Activated CD4-positive, alpha-beta memory T cell treated with anti-CD3 and anti-CD28 coated beads for 36 hours (primary cell): ENCODE measurements at regions not wholly inside any gene's neighbourhood (a gene's known extent, or its start where the extent isn't known, plus 50 kb on each side); places are given as distances from the start of the nearest gene placed in this dataset.

Experiments
- CTCF ChIA-PET: fragments of 350-600 bp; sonication (Branson Sonifier 250); formaldehyde crosslinking; loops from one replicate; lab custom pipeline; 2021; ENCODE audit warnings: antibody characterized with exemption, inconsistent platforms; lab: Charles Lee
- POLR2A ChIA-PET: fragments of 350-600 bp; sonication (Branson Sonifier 250); formaldehyde crosslinking; loops from one replicate; lab custom pipeline; 2021; ENCODE audit warnings: antibody characterized with exemption; lab: Charles Lee
- DNase-seq: peaks from one replicate; pipeline ENCODE4 v3.0.0-alpha.2; 2020
- H3K27ac Mint-ChIP-seq: one replicate; pipeline ENCODE4 v1.8.0; 2021; ENCODE audit warnings: mixed read lengths
- H3K27me3 Mint-ChIP-seq: one replicate; pipeline ENCODE4 v1.8.0; 2021; ENCODE audit warnings: mixed read lengths
- H3K36me3 Mint-ChIP-seq: one replicate; pipeline ENCODE4 v1.8.0; 2021; ENCODE audit warnings: mixed read lengths
- H3K4me1 Mint-ChIP-seq: one replicate; pipeline ENCODE4 v1.8.0; 2021; ENCODE audit warnings: low read depth, mixed read lengths
- H3K4me3 Mint-ChIP-seq: one replicate; pipeline ENCODE4 v1.8.0; 2021; ENCODE audit warnings: mild to moderate bottlenecking, mixed read lengths
- H3K9me3 Mint-ChIP-seq: one replicate; pipeline ENCODE4 v1.8.0; 2021; ENCODE audit warnings: mixed read lengths
- intact Hi-C: fragments of 100-400 bp; cut with micrococcal nuclease; formaldehyde crosslinking; loops from one replicate; pipeline ENCODE4 v1.15.1; 2023

DNA sequence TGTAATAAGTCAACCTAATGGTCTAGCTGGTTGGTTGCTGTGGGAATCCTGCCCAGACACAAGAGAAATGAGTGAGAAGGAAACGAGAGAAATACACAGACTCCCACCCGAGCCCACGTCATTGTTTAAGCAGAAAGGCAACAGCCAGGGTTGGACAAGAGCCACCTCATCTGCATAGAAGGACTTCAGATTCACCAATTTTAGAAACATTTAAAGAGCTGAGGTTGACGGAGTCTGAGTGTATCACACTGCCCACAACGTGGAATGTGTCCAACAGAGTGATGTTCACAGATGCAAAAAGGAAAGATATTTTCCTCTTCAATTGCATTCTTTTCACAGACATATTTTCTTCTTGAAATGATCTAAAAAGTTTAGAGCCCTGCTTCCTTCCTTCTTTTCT, 349.5 kb downstream of the AGTPBP1 start:
- CTCF ChIA-PET: no interaction called here
- no peak for DNase-seq
- Mint-ChIP-seq H3K9me3 (no peaks in the 10 kb centered on the region), H3K4me3 (no peak overlapping the region), H3K4me1 (no peaks in the 10 kb centered on the region), H3K27me3 (peaks cover 2% of the 10 kb centered on the region), H3K36me3 (no peaks in the 10 kb centered on the region), H3K27ac (no peak overlapping the region)
- intact Hi-C loops: no loop called here
- POLR2A ChIA-PET: no interaction called here

- no peak overlapping the region for H3K4me3 Mint-ChIP-seq
- POLR2A ChIA-PET: no interaction called here
- no peak for DNase-seq
- H3K36me3 Mint-ChIP-seq: no peaks in the 10 kb centered on the region
- peaks cover 1% of the 10 kb centered on the region for H3K27me3 Mint-ChIP-seq
- no peaks in the 10 kb centered on the region for H3K9me3 Mint-ChIP-seq
- intact Hi-C loops: no loop called here
- H3K4me1 Mint-ChIP-seq: no peaks in the 10 kb centered on the region
- H3K27ac Mint-ChIP-seq: no peak overlapping the region
- CTCF ChIA-PET: no interaction called here
Measured at GRCh38 chr9:85377731-85378289, 363.9 kb downstream of the AGTPBP1 start.

DNA sequence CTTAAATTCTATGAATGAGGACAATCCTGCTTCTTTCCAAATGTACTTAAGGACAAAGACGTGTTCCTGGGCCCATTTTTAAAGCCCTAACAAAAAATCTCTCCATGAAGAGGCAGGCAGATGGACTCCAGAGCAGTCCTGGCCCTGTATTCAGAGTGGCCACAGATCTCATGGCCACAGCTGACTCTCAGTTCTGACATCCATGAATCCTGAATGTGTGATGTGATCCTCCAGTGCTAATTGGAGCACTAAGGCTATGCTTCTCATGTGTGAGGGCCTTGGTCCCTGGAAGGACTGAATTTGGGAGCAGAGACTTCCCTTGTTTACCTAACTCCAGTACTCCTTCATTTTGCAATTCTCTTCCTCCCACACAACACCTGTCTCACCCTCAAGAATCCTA, 373.0 kb downstream of the AGTPBP1 start:
- Mint-ChIP-seq H3K4me1 (no peaks in the 10 kb centered on the region), H3K27ac (no peak overlapping the region), H3K9me3 (no peaks in the 10 kb centered on the region), H3K27me3 (no peaks in the 10 kb centered on the region), H3K36me3 (no peaks in the 10 kb centered on the region), H3K4me3 (no peak overlapping the region)
- ChIA-PET CTCF (no interaction called here), POLR2A (no interaction called here)
- intact Hi-C loops: no loop called here
- no peak for DNase-seq

DNA sequence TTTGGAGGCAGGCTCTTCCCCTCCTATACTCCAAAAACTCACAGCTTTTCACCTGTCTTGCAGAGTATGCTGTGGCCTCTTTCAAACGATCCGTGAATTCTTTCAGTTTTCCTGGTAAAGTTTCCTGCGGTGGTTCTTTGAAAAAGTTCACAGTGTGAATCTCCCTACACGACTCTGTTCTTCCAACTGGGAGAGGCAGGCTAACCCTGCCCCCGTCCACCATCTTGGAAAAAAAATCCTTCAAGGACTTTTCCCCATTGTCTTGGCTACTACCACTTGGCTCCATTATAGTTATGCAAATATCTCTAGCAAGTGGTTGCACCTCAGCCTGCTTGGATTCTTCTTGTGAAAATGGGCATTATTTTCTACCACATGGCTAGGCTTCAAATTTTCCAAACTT, 382.6 kb downstream of the AGTPBP1 start:
- no peaks in the 10 kb centered on the region for H3K4me1 Mint-ChIP-seq
- peaks cover 7% of the 10 kb centered on the region for H3K27me3 Mint-ChIP-seq
- H3K27ac Mint-ChIP-seq: no peak overlapping the region
- DNase-seq: no peak
- ChIA-PET POLR2A (no interaction called here), CTCF (no interaction called here)
- no peaks in the 10 kb centered on the region for H3K36me3 Mint-ChIP-seq
- intact Hi-C loops: no loop called here
- H3K4me3 Mint-ChIP-seq: no peak overlapping the region
- H3K9me3 Mint-ChIP-seq: no peaks in the 10 kb centered on the region

- CTCF ChIA-PET: no interaction called here
- no peak overlapping the region for H3K4me3 Mint-ChIP-seq
- H3K4me1 Mint-ChIP-seq: no peaks in the 10 kb centered on the region
- no peaks in the 10 kb centered on the region for H3K36me3 Mint-ChIP-seq
- no peaks in the 10 kb centered on the region for H3K27me3 Mint-ChIP-seq
- no peak for DNase-seq
- intact Hi-C loops: no loop called here
- POLR2A ChIA-PET: no interaction called here
- H3K27ac Mint-ChIP-seq: no peak overlapping the region
- no peaks in the 10 kb centered on the region for H3K9me3 Mint-ChIP-seq
Measured at GRCh38 chr9:85349046-85349445, 392.7 kb downstream of the AGTPBP1 start.

GRCh38 chr9:85347541-85347940, 394.2 kb downstream of the AGTPBP1 start:
- H3K27ac Mint-ChIP-seq: no peak overlapping the region
- no peaks in the 10 kb centered on the region for H3K36me3 Mint-ChIP-seq
- ChIA-PET CTCF (no interaction called here), POLR2A (no interaction called here)
- no peaks in the 10 kb centered on the region for H3K4me1 Mint-ChIP-seq
- intact Hi-C loops: no loop called here
- DNase-seq: no peak
- no peaks in the 10 kb centered on the region for H3K27me3 Mint-ChIP-seq
- H3K4me3 Mint-ChIP-seq: no peak overlapping the region
- H3K9me3 Mint-ChIP-seq: no peaks in the 10 kb centered on the region

GRCh38 chr9:85344901-85345300, 396.9 kb downstream of the AGTPBP1 start:
- Mint-ChIP-seq H3K36me3 (no peaks in the 10 kb centered on the region), H3K9me3 (no peaks in the 10 kb centered on the region), H3K27me3 (peaks cover 2% of the 10 kb centered on the region), H3K4me1 (no peaks in the 10 kb centered on the region), H3K4me3 (no peak overlapping the region), H3K27ac (no peak overlapping the region)
- no peak for DNase-seq
- intact Hi-C loops: no loop called here
- POLR2A ChIA-PET: no interaction called here
- CTCF ChIA-PET: no interaction called here

DNA sequence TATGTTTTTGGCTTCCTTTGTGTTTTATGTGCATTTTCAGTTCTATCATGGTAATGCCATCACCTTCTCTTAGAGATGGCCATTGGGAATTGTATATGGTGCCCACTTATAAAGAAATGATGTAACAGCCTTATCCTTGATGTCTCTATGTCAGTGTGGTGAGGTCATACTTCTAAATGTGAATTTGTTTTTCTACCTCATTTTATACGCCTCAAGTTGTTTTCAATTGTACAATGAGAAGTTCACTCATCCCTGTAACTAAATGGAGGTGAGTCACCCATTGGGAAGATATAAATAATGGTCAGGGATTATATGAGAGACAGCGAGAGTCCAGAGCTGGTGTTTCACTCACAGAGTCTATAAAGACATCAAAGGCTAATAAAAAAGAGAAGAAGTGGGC, 402.4 kb downstream of the AGTPBP1 start:
- Mint-ChIP-seq H3K27ac (no peak overlapping the region), H3K4me1 (no peaks in the 10 kb centered on the region), H3K9me3 (no peaks in the 10 kb centered on the region), H3K27me3 (peaks cover 5% of the 10 kb centered on the region), H3K36me3 (no peaks in the 10 kb centered on the region), H3K4me3 (no peak overlapping the region)
- ChIA-PET POLR2A (no interaction called here), CTCF (interaction anchor here (0.7 kb wide), 1 partner anchor 74 kb away, joined by 3 read pairs; no protein-coding TSS in a partner anchor)
- intact Hi-C loops: no loop called here
- DNase-seq: no peak

GRCh38 chr9:85334228-85334627, 407.5 kb downstream of the AGTPBP1 start:
- no peak overlapping the region for H3K27ac Mint-ChIP-seq
- CTCF ChIA-PET: no interaction called here
- H3K4me1 Mint-ChIP-seq: no peaks in the 10 kb centered on the region
- intact Hi-C loops: no loop called here
- DNase-seq: no peak
- POLR2A ChIA-PET: interaction anchor here (0.6 kb wide), 1 partner anchor 731 kb away, joined by 4 read pairs; no protein-coding TSS in a partner anchor
- no peaks in the 10 kb centered on the region for H3K36me3 Mint-ChIP-seq
- H3K27me3 Mint-ChIP-seq: peaks cover under 1% of the 10 kb centered on the region
- H3K4me3 Mint-ChIP-seq: no peak overlapping the region
- no peaks in the 10 kb centered on the region for H3K9me3 Mint-ChIP-seq

- H3K4me3 Mint-ChIP-seq: no peak overlapping the region
Measured at GRCh38 chr9:85332487-85332886, 409.3 kb downstream of the AGTPBP1 start.

DNA sequence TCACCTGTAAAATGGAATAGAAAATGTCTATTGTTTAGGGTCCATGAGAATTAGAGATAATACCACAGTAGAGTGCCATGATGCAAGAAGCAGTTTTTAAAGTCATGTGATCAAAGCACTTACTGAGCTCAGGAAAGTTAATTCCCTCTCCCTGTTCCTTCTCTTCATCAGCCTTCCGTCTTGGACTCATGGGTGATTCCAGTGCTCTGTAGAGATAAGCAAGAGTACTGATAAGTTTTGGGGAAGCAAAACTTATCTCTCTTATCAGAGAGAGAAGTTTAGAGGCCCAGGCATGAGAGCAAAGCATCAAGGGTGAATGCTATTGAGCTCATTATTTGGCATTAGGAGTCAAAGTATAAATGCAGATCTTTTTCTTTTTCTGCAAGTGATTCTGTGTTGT, 410.1 kb downstream of the AGTPBP1 start:
- DNase-seq: no peak
- Mint-ChIP-seq H3K27ac (no peak overlapping the region), H3K36me3 (no peaks in the 10 kb centered on the region), H3K9me3 (no peaks in the 10 kb centered on the region), H3K27me3 (no peaks in the 10 kb centered on the region), H3K4me3 (no peak overlapping the region), H3K4me1 (no peaks in the 10 kb centered on the region)
- POLR2A ChIA-PET: no interaction called here
- CTCF ChIA-PET: no interaction called here
- intact Hi-C loops: no loop called here

More at GRCh38 chr9:85332487-85332886, 409.3 kb downstream of the AGTPBP1 start:
- no peak for DNase-seq
- intact Hi-C loops: no loop called here
- H3K36me3 Mint-ChIP-seq: no peaks in the 10 kb centered on the region
- no peaks in the 10 kb centered on the region for H3K27me3 Mint-ChIP-seq
- no peaks in the 10 kb centered on the region for H3K4me1 Mint-ChIP-seq
- H3K9me3 Mint-ChIP-seq: no peaks in the 10 kb centered on the region
- ChIA-PET CTCF (interaction anchor here (1.2 kb wide), 1 partner anchor 31 kb away, joined by 3 read pairs; no protein-coding TSS in a partner anchor), POLR2A (no interaction called here)
- no peak overlapping the region for H3K27ac Mint-ChIP-seq

- Mint-ChIP-seq H3K4me1 (no peaks in the 10 kb centered on the region), H3K27ac (no peak overlapping the region), H3K36me3 (no peaks in the 10 kb centered on the region), H3K27me3 (peaks cover 3% of the 10 kb centered on the region), H3K4me3 (no peak overlapping the region), H3K9me3 (peaks cover 13% of the 10 kb centered on the region)
- no peak for DNase-seq
- CTCF ChIA-PET: no interaction called here
- POLR2A ChIA-PET: no interaction called here
- intact Hi-C loops: no loop called here
Measured at GRCh38 chr9:85322592-85322991, 419.2 kb downstream of the AGTPBP1 start.

- POLR2A ChIA-PET: no interaction called here
- no peak overlapping the region for H3K27ac Mint-ChIP-seq
- CTCF ChIA-PET: no interaction called here
- intact Hi-C loops: no loop called here
- H3K9me3 Mint-ChIP-seq: peaks cover 13% of the 10 kb centered on the region
- H3K4me3 Mint-ChIP-seq: no peak overlapping the region
- no peak for DNase-seq
- no peaks in the 10 kb centered on the region for H3K4me1 Mint-ChIP-seq
- H3K27me3 Mint-ChIP-seq: peaks cover 3% of the 10 kb centered on the region
- H3K36me3 Mint-ChIP-seq: no peaks in the 10 kb centered on the region
Measured at GRCh38 chr9:85321561-85321960, 420.2 kb downstream of the AGTPBP1 start.
